ENCODE measurements at regions not wholly inside any gene's neighbourhood (a gene's known extent, or its start where the extent isn't known, plus 50 kb on each side); places are given as distances from the start of the nearest gene placed in this dataset.

DNA sequence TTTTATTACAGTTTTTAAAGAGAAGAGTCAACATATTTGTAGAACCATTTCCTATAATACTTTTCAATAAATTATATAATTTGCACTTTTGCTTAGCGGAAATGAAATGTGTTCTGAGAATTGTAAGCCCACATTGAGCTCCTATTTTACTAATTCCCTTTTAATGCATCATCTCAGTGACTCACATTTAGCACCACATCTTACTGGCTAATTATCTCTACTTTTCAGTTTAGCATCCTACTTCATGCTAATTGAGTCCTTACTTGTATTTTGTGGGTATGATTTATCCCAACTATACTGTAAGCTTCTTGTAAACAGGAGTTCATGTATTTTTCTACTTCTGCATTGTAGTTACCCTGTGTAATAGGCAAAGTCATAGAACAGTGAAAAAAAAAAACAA, 67.5 kb downstream of the TMX1 start:
- no peak overlapping the region for H3K4me3 ChIP-seq (ENCODE audit: low read length)
- no peak for DNase-seq (ENCODE audit: low read depth)
- TF ChIP-seq, protein P1, sequence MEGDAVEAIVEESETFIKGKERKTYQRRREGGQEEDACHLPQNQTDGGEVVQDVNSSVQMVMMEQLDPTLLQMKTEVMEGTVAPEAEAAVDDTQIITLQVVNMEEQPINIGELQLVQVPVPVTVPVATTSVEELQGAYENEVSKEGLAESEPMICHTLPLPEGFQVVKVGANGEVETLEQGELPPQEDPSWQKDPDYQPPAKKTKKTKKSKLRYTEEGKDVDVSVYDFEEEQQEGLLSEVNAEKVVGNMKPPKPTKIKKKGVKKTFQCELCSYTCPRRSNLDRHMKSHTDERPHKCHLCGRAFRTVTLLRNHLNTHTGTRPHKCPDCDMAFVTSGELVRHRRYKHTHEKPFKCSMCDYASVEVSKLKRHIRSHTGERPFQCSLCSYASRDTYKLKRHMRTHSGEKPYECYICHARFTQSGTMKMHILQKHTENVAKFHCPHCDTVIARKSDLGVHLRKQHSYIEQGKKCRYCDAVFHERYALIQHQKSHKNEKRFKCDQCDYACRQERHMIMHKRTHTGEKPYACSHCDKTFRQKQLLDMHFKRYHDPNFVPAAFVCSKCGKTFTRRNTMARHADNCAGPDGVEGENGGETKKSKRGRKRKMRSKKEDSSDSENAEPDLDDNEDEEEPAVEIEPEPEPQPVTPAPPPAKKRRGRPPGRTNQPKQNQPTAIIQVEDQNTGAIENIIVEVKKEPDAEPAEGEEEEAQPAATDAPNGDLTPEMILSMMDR (conservative IDR thresholded peaks at IDR 0.05; ENCODE audit: low read depth, low read length) = no peak

DNA sequence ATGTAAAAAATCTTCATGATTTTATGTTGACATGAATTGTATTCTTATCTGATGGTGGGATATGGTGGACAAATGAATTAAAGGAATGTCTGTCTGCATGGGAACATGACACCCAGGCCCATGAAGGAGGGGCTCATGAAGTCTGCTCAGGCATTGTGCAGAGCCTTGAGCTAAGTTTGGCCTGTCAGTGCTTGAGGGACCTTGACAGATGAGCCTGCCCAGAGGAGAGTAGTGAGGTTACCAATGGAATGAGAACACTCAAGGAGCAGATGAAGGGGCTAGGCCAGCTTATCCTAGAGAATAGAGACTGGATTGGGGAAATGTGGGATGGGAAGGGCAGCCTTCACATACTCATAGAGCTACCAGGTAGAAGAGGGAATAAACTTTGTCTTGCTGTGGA, 68.8 kb downstream of the TMX1 start:
- TF ChIP-seq, protein P1 (conservative IDR thresholded peaks at IDR 0.05; ENCODE audit: low read depth, low read length) = no peak
- DNase-seq (ENCODE audit: low read depth) = no peak

DNA sequence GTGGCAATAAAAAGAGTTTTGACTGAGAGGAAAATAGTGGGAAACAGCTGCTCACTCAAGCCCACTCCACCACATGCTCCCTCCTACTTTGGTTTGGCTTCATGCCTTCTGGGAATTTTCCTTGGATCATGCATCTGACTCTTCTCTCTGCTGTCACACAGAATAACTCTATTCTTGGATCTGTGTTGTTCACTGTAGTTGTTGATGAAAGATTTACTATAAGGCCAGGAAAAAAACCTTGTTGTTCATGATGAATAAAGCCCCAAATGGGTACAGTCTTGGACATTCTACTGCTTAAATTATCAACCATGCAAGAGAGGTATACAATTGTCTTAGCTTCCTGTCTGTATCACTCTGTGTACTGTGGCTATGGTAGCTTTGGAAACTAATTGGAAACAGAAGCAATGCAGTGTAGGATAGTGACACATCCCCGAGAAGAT, 70.5 kb downstream of the TMX1 start:
- no peak overlapping the region for H3K4me3 ChIP-seq (ENCODE audit: low read length)
- TF ChIP-seq, protein P1 (conservative IDR thresholded peaks at IDR 0.05; ENCODE audit: low read depth, low read length) = no peak
- DNase-seq (ENCODE audit: low read depth) = no peak

More for the DNA sequence above, 68.8 kb downstream of the TMX1 start:
- no peak overlapping the region for H3K4me3 ChIP-seq (ENCODE audit: low read length)

DNA sequence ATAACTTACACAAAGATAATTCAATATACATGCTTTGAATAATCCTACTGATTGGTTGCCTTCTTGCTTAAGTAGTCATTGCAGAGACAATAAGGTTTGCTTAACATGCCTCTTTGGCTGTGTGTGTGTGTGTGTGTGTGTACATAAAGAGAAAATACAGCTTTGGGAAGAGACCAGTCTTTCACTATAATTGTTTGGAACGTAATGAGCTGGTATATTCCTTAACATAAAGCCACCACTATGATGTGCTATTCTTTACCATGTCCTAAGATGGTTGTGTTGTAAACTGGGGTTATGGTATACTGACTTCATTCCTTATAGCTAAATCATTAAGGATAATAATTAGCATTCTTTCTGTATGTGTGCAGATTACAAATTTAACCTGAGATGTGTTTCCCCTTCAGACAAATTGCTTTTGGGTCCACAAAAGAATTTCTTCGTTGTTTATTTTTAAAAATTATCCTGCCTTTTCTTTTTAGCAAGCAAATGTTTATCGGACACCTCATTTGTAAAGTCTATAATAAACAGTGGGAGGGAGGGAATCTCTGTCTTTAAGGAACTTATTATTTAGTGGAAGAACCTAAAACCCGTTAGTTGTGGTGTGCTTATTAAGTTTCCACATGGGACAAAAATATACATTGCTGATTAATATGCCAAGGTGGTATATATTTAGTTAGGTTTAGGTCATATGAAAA, 74.4 kb downstream of the TMX1 start:
- no peak for DNase-seq (ENCODE audit: low read depth)
- H3K4me3 ChIP-seq (ENCODE audit: low read length) = no peak overlapping the region
- TF ChIP-seq, protein P1 (conservative IDR thresholded peaks at IDR 0.05; ENCODE audit: low read depth, low read length) = no peak

DNA sequence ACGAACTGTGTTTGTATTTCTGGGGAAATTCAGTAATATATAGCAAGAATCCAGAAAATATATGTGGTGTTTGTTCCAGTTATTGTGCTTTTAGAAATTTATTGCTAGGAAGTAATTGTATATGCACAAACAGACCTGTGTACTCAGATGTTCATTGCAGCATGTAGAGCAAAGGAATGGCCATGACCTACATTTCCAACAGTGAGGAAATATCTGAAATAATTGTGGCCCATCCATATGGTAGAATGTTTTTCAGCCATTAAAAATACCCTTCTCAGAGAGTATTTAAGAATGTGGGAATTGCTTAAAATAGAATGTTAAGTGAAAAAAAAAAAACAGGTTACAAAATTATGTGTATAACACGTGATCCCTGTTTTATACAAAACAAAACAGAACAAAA, 77.3 kb downstream of the TMX1 start:
- TF ChIP-seq, protein P1 (conservative IDR thresholded peaks at IDR 0.05; ENCODE audit: low read depth, low read length) = no peak
- H3K4me3 ChIP-seq (ENCODE audit: low read length) = no peak overlapping the region
- no peak for DNase-seq (ENCODE audit: low read depth)

DNA sequence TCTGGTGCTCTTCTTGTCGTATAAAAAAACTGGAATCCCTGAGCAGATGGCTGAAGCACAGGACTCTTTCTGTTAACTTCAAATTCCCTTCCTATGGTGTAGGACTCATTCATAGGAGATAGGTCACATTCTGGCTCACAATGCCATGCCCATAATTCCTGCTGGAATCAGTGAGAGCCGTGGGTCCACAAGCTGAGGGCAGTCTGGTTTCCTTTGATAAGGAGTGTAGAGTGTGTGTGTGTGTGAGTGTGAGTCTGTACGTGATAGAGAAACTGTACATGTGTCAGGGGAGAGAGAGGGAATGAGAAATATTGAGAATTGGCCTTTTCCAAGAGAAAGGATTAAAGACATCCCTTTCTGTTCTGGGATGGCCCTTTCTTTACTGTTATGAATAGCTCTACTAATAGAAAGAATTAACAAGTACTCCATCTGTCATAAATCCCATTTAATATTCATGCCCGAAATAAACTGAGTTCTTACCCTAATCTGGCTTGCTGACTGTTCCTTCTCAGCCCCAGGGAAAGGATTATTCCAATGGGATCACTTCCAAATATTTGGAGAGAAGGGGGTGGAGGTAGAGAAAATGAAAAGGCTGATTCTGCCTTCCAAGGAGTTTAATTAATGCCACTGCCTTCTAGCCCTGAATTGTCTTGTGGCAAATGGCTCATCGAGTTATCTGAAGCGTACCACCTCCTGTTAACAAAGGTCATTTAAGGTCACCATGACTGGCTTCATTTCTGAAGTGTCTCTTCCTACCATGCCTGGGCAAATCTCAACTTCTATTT, 79.0 kb downstream of the TMX1 start:
- no peak for DNase-seq (ENCODE audit: low read depth)
- no peak overlapping the region for H3K4me3 ChIP-seq (ENCODE audit: low read length)
- TF ChIP-seq, protein P1 (conservative IDR thresholded peaks at IDR 0.05; ENCODE audit: low read depth, low read length) = no peak

DNA sequence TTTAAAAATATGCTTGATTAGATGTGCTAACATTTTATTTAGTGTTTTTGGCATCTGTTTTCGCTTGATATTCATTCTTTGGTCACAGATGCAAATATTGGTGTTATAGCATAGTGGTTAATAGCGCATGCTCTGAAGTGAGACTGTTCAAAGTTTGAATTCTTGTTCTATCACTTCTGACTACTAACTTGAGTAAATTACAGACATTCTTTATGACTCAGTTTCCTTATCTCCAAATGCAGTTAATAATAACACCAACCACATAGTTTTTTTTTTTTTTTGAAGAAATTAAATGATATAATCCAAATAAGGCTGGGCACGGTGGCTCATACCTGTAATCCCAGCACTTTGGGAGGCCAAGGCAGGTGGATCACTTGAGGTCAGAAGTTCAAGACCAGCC, 81.0 kb downstream of the TMX1 start:
- H3K4me3 ChIP-seq (ENCODE audit: low read length) = no peak overlapping the region
- TF ChIP-seq, protein P1 (conservative IDR thresholded peaks at IDR 0.05; ENCODE audit: low read depth, low read length) = no peak
- no peak for DNase-seq (ENCODE audit: low read depth)
